K562 (cell line): ENCODE measurements at regions not wholly inside any gene's neighbourhood (a gene's known extent, or its start where the extent isn't known, plus 50 kb on each side); places are given as distances from the start of the nearest gene placed in this dataset.

Experiments used
- REST ChIP-seq, 2 experiments: fragments of 450-650 bp; formaldehyde crosslinking in 1 of 2; IDR thresholded peaks; 2 replicates each; pipeline versions ENCODE4 v1.4.0 to v1.6.1; 2014 to 2020; ENCODE audit warnings: mild to moderate bottlenecking in 2 of 2, borderline replicate concordance in 1 of 2, low read depth in 1 of 2
- TF ChIP-seq, protein P1 (sequence below): sonication (generic); formaldehyde crosslinking; IDR thresholded peaks from 2 replicates; pipeline ENCODE4 v1.8.1; 2023; ENCODE audit warnings: mild to moderate bottlenecking, missing genetic modification reagents

DNA sequence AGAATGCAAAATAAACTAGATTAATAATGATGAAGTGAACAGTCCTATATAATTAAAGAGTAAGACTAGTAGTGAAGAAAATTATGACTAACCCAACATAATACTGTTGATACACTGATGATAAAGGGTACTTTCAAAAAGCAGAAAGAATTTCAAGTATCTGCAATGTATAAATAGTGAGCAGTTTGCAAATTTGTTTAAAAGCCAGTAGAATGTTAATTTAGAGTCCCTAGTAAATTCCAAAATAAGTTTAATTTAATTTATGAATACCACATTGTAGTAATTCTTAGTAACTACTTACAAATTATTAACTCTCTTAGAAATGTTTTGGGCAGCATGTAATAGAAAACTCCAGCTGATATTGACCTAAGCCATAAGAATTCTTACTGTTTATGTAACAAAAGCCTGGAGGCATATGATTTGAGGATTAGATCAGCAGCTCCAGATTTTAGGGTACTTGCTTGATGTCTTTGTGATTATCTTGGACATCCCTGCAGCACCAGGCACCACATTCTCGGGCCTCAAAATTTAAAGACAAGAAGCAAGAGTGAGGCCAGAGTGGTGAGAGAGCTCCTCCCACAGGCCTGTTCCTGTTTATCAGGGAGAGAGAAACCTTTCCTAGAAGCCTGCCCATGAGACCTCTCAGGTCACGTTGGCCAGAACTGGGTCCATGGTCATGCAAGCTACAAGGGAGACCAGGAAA is 67.6 kb upstream of the TDRD3 start (continued):
- TF ChIP-seq REST (IDR thresholded peaks at IDR 0.05; ENCODE audit: borderline replicate concordance): peak; percentile 62; the same call in 1 of the 2 replicates
- TF ChIP-seq REST (CRISPR knock-in tag; IDR thresholded peaks at IDR 0.05; ENCODE audit: low read depth): no peak
- TF ChIP-seq, protein P1, sequence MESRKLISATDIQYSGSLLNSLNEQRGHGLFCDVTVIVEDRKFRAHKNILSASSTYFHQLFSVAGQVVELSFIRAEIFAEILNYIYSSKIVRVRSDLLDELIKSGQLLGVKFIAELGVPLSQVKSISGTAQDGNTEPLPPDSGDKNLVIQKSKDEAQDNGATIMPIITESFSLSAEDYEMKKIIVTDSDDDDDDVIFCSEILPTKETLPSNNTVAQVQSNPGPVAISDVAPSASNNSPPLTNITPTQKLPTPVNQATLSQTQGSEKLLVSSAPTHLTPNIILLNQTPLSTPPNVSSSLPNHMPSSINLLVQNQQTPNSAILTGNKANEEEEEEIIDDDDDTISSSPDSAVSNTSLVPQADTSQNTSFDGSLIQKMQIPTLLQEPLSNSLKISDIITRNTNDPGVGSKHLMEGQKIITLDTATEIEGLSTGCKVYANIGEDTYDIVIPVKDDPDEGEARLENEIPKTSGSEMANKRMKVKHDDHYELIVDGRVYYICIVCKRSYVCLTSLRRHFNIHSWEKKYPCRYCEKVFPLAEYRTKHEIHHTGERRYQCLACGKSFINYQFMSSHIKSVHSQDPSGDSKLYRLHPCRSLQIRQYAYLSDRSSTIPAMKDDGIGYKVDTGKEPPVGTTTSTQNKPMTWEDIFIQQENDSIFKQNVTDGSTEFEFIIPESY (CRISPR knock-in tag): no peak
